ES-I3 (cell line): ENCODE measurements at regions not wholly inside any gene's neighbourhood (a gene's known extent, or its start where the extent isn't known, plus 50 kb on each side); places are given as distances from the start of the nearest gene placed in this dataset.

Source experiments
- H3K36me3 ChIP-seq: 2 replicates; pipeline ENCODE4 v1.6.1; 2013; ENCODE audit warnings: mild to moderate bottlenecking, low read length, control low read depth, moderate library complexity; ENCODE audit not compliant: insufficient read depth
- H3K4me1 ChIP-seq: 2 replicates; pipeline ENCODE4 v1.6.1; 2013; ENCODE audit warnings: mild to moderate bottlenecking, control low read depth, low read length; ENCODE audit not compliant: insufficient read depth
- H3K9ac ChIP-seq: 2 replicates; pipeline ENCODE4 v1.6.1; 2013; ENCODE audit warnings: low read depth, mild to moderate bottlenecking, low read length, moderate library complexity
- H3K9me3 ChIP-seq: 2 replicates; pipeline ENCODE4 v1.6.1; 2013; ENCODE audit warnings: mild to moderate bottlenecking, low read length, moderate library complexity; ENCODE audit not compliant: control insufficient read depth, insufficient read depth

- Histone ChIP-seq H3K36me3 (no peaks in the 10 kb centered on the region), H3K9ac (no peak overlapping the region), H3K9me3 (no peaks in the 10 kb centered on the region), H3K4me1 (peaks cover 4% of the 10 kb centered on the region)
Measured at GRCh38 chr10:83937826-83938225, 201.5 kb upstream of the GHITM start.

GRCh38 chr10:83941189-83941588, 198.1 kb upstream of the GHITM start:
- Histone ChIP-seq H3K9me3 (no peaks in the 10 kb centered on the region), H3K4me1 (peaks cover 8% of the 10 kb centered on the region), H3K9ac (no peak overlapping the region), H3K36me3 (no peaks in the 10 kb centered on the region)

- H3K9ac ChIP-seq = no peak overlapping the region
- H3K9me3 ChIP-seq = no peaks in the 10 kb centered on the region
- H3K4me1 ChIP-seq = peaks cover 8% of the 10 kb centered on the region
- H3K36me3 ChIP-seq = no peaks in the 10 kb centered on the region
Measured at GRCh38 chr10:83942410-83942809, 196.9 kb upstream of the GHITM start.

- Histone ChIP-seq H3K9me3 (no peaks in the 10 kb centered on the region), H3K9ac (no peak overlapping the region), H3K36me3 (no peaks in the 10 kb centered on the region), H3K4me1 (peaks cover 8% of the 10 kb centered on the region)
Measured at GRCh38 chr10:83943049-83943448, 196.3 kb upstream of the GHITM start.

- no peaks in the 10 kb centered on the region for H3K9me3 ChIP-seq
- peaks cover 9% of the 10 kb centered on the region for H3K4me1 ChIP-seq
- H3K9ac ChIP-seq = no peak overlapping the region
- H3K36me3 ChIP-seq = no peaks in the 10 kb centered on the region
Measured at GRCh38 chr10:83943920-83944319, 195.4 kb upstream of the GHITM start.

GRCh38 chr10:83945982-83946718, 193.2 kb upstream of the GHITM start:
- Histone ChIP-seq H3K36me3 (no peaks in the 10 kb centered on the region), H3K9ac (no peak overlapping the region), H3K9me3 (no peaks in the 10 kb centered on the region), H3K4me1 (peaks cover 16% of the 10 kb centered on the region)

- Histone ChIP-seq H3K4me1 (peaks cover 22% of the 10 kb centered on the region; the same call in 1 of the 2 replicates), H3K9ac (no peak overlapping the region), H3K9me3 (no peaks in the 10 kb centered on the region), H3K36me3 (no peaks in the 10 kb centered on the region)
Measured at GRCh38 chr10:83952314-83952713, 187.0 kb upstream of the GHITM start.

GRCh38 chr10:83953589-83953988, 185.7 kb upstream of the GHITM start:
- H3K9ac ChIP-seq = no peak overlapping the region
- H3K4me1 ChIP-seq = peaks cover 30% of the 10 kb centered on the region
- no peaks in the 10 kb centered on the region for H3K36me3 ChIP-seq
- H3K9me3 ChIP-seq = no peaks in the 10 kb centered on the region

- Histone ChIP-seq H3K9ac (no peak overlapping the region), H3K9me3 (no peaks in the 10 kb centered on the region), H3K4me1 (peaks cover 27% of the 10 kb centered on the region), H3K36me3 (no peaks in the 10 kb centered on the region)
Measured at GRCh38 chr10:83954193-83954799, 185.0 kb upstream of the GHITM start.

GRCh38 chr10:83955406-83955805, 183.9 kb upstream of the GHITM start:
- Histone ChIP-seq H3K9me3 (no peaks in the 10 kb centered on the region), H3K4me1 (peaks cover 27% of the 10 kb centered on the region), H3K9ac (no peak overlapping the region)

GRCh38 chr10:83957168-83957947, 182.0 kb upstream of the GHITM start:
- peaks cover 19% of the 10 kb centered on the region for H3K4me1 ChIP-seq
- H3K9ac ChIP-seq = no peak overlapping the region
- H3K36me3 ChIP-seq = no peaks in the 10 kb centered on the region
- no peaks in the 10 kb centered on the region for H3K9me3 ChIP-seq

More at GRCh38 chr10:83955406-83955805, 183.9 kb upstream of the GHITM start:
- no peaks in the 10 kb centered on the region for H3K36me3 ChIP-seq

- H3K36me3 ChIP-seq = no peaks in the 10 kb centered on the region
- no peaks in the 10 kb centered on the region for H3K9me3 ChIP-seq
- H3K9ac ChIP-seq = no peak overlapping the region
- peaks cover 13% of the 10 kb centered on the region for H3K4me1 ChIP-seq
Measured at GRCh38 chr10:83959328-83959727, 180.0 kb upstream of the GHITM start.

- Histone ChIP-seq H3K4me1 (peaks cover 13% of the 10 kb centered on the region), H3K36me3 (no peaks in the 10 kb centered on the region), H3K9ac (no peak overlapping the region), H3K9me3 (no peaks in the 10 kb centered on the region)
Measured at GRCh38 chr10:83960125-83960524, 179.2 kb upstream of the GHITM start.

GRCh38 chr10:83961620-83962019, 177.7 kb upstream of the GHITM start:
- no peak overlapping the region for H3K9ac ChIP-seq

GRCh38 chr10:83963446-83963845, 175.9 kb upstream of the GHITM start:
- H3K36me3 ChIP-seq = no peaks in the 10 kb centered on the region

More at GRCh38 chr10:83961620-83962019, 177.7 kb upstream of the GHITM start:
- Histone ChIP-seq H3K4me1 (peaks cover 13% of the 10 kb centered on the region), H3K9me3 (no peaks in the 10 kb centered on the region), H3K36me3 (no peaks in the 10 kb centered on the region)

More at GRCh38 chr10:83963446-83963845, 175.9 kb upstream of the GHITM start:
- Histone ChIP-seq H3K9me3 (no peaks in the 10 kb centered on the region), H3K4me1 (no peaks in the 10 kb centered on the region), H3K9ac (no peak overlapping the region)
